ENCODE measurements at regions not wholly inside any gene's neighbourhood (a gene's known extent, or its start where the extent isn't known, plus 50 kb on each side); places are given as distances from the start of the nearest gene placed in this dataset.
A peak's percentile ranks its signal among the peaks of the same experiment; 100 is the strongest.

DNA sequence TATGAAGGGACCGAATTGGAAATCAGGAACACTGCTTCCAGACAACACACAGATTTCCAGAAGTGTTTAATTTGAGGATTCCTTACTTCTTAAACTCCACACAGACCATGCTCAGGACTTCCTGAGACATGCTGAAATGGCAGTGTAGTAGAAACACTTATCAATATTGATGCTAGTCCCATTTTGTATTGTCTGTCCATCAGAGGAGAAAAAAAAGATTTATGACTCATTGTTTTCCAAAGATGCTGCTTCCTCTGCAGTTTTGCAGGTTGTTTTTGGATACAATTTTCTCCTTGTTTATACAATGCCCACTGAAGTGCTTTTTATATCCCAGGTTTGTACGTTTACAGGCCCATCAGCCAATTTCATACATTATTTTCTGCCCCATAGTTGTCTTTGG, 68.3 kb upstream of the TANC2 start:
- DNase-seq (no peak), ATAC-seq (no peak)
- Mint-ChIP-seq H3K36me3 (ENCODE audit: low read depth) (no peaks in the 10 kb centered on the region), H3K4me1 (peaks cover 5% of the 10 kb centered on the region), H3K27me3 (peaks cover 2% of the 10 kb centered on the region), H3K9me3 (ENCODE audit: low read depth) (no peaks in the 10 kb centered on the region), H3K27ac (no peak overlapping the region), H3K4me3 (no peak overlapping the region)
- ChIA-PET POLR2A (no interaction called here), CTCF (interaction anchor here (0.6 kb wide), 1 partner anchor 508 kb away, joined by 4 read pairs; no protein-coding TSS in a partner anchor)
- intact Hi-C loops (cut with DNase I, micrococcal nuclease): no loop called here

DNA sequence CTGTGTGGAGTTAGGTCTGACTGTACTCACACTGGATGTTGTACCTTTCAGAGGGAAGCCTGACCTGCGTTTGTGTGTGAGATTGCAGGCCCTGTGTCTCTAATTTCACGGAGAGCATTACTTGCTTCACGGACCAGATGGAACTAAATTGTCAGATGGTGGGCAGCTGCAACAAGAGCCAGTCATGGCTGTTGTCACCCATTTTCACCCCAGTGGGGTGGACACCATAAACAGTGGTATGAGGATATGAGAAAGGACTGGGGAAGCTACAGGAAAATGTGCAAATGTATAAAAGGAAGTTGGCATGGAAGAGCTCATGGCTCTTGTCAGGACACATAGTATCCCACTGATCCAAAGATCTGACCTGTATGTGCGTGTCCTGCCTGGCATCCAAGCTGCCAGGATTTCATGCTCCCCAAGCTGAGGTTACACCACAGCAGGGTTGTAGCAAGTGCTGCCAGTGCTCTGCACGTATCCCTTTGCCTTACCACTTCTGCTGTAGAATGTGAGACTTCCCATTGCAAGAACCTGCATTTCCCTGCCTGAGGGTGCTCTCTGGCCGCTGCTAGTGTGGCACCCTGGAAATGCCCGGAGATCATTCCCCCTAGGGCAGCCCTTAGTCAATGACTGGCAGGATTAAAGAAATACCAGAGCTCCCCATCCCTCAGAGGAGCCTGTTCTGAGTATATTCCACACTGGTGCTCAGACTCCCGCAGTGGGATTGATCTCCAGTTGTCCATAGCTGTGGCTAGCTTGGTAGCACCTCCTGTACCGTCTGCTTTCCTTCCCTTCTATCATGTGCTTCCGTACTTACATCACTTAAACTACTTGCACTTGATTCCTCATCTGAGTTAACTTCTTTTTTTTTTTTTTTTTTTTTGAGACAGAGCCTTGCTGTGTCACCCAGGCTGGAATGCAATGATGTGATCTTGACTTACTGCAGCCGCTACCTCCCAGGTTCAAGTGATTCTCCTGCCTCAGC, 70.4 kb upstream of the TANC2 start:
- Mint-ChIP-seq H3K27ac (no peak overlapping the region), H3K9me3 (ENCODE audit: low read depth) (no peaks in the 10 kb centered on the region), H3K4me3 (no peak overlapping the region), H3K36me3 (ENCODE audit: low read depth) (no peaks in the 10 kb centered on the region), H3K27me3 (peaks cover 2% of the 10 kb centered on the region), H3K4me1 (peaks cover 9% of the 10 kb centered on the region)
- POLR2A ChIA-PET: no interaction called here
- intact Hi-C loops (cut with DNase I, micrococcal nuclease): no loop called here
- no peak for DNase-seq
- ATAC-seq: no peak
- CTCF ChIA-PET: interaction anchor here (0.5 kb wide), 1 partner anchor 222 kb away, joined by 3 read pairs; no protein-coding TSS in a partner anchor

DNA sequence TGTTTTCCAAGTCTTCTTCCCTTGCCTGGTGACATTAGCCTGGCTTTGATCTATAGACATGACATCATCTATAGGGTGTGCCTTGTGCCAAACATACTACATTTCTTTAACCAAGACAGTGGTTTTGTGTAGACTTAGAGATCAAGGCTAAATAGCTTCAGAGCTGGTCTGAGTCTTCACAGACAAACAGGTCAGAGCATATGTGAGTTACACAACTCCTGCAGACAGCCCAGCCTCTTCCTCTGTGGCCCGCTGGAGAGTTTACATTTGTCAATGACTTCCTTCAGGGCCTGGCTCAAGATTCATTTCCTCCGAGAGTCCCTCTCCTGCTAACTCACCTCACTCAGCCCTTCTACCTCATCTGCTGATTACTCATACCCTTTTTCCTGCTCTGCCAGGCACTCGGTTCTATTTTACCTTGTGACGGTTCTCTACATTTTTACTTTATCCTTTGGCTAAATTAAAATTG, 73.1 kb upstream of the TANC2 start:
- peaks cover 6% of the 10 kb centered on the region for H3K27me3 Mint-ChIP-seq
- H3K4me3 Mint-ChIP-seq: no peak overlapping the region
- DNase-seq: peak; percentile 45
- peaks cover 9% of the 10 kb centered on the region for H3K4me1 Mint-ChIP-seq
- POLR2A ChIA-PET: no interaction called here
- no peaks in the 10 kb centered on the region for H3K36me3 Mint-ChIP-seq (ENCODE audit: low read depth)
- ATAC-seq: peak; percentile 97
- no peak overlapping the region for H3K27ac Mint-ChIP-seq
- H3K9me3 Mint-ChIP-seq (ENCODE audit: low read depth): no peaks in the 10 kb centered on the region
- intact Hi-C loops (cut with DNase I, micrococcal nuclease): no loop called here
- CTCF ChIA-PET: no interaction called here

DNA sequence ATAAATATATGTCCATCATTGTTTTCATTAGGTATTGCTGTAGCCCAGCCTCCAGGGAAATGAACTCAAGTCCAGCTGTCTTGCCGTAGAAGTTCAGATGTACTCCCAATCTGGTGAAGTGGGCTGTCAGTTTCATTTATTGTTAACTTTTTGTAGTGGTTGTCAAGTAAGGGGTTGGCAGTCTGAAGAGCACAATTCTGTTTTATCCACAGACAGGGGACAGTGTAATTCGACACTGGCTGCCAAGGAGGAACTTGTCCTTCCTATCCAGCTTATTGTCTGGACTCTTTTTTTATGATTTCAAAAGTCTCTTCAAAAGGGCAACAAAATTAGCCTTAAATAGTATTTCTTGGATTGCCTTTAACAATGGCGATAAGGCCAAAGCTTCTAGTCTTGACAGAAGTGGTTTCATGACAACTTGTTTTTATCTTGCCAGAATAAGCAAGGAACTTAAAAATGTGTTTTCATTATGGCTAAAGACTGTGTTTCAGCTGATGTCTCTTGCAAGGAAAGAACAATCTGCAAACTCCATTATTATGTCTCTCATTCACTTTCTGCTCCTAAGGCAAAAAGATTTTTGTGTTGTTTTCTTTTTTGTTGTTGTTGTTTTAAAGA, 73.9 kb upstream of the TANC2 start:
- Mint-ChIP-seq H3K27ac (no peak overlapping the region), H3K4me3 (no peak overlapping the region), H3K27me3 (peaks cover 10% of the 10 kb centered on the region), H3K36me3 (ENCODE audit: low read depth) (no peaks in the 10 kb centered on the region), H3K9me3 (ENCODE audit: low read depth) (no peaks in the 10 kb centered on the region), H3K4me1 (peaks cover 9% of the 10 kb centered on the region)
- intact Hi-C loops (cut with DNase I, micrococcal nuclease): no loop called here
- ATAC-seq (no peak), DNase-seq (no peak)
- CTCF ChIA-PET: interaction anchor here (1.2 kb wide), 1 partner anchor 25 kb away, joined by 3 read pairs; no protein-coding TSS in a partner anchor
- POLR2A ChIA-PET: no interaction called here

DNA sequence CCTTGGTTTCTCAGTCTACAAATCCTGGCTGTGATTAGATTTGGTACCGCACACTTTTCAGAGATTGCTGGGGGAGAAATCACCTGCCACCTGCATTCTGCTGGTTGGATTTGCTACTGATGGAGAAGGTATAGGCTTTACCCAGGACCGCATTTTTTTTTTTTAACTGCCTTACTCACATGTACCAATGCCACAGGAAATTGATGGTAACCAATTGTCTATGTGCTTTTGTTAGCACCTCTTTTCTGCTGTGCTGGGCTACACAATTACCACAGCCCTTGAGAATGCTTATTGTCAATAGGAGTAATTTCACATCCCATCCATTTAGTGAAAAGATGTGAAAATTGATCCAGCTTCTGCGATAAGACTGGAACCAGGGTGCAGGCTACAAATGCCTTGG, 74.4 kb upstream of the TANC2 start:
- peaks cover 12% of the 10 kb centered on the region for H3K27me3 Mint-ChIP-seq
- POLR2A ChIA-PET: no interaction called here
- H3K4me1 Mint-ChIP-seq: peaks cover 9% of the 10 kb centered on the region
- DNase-seq (no peak), ATAC-seq (no peak)
- intact Hi-C loops (cut with DNase I, micrococcal nuclease): no loop called here
- no peaks in the 10 kb centered on the region for H3K36me3 Mint-ChIP-seq (ENCODE audit: low read depth)
- CTCF ChIA-PET: interaction anchor here (1.2 kb wide), 1 partner anchor 24 kb away, joined by 3 read pairs; no protein-coding TSS in a partner anchor
- no peak overlapping the region for H3K4me3 Mint-ChIP-seq
- no peaks in the 10 kb centered on the region for H3K9me3 Mint-ChIP-seq (ENCODE audit: low read depth)
- no peak overlapping the region for H3K27ac Mint-ChIP-seq

DNA sequence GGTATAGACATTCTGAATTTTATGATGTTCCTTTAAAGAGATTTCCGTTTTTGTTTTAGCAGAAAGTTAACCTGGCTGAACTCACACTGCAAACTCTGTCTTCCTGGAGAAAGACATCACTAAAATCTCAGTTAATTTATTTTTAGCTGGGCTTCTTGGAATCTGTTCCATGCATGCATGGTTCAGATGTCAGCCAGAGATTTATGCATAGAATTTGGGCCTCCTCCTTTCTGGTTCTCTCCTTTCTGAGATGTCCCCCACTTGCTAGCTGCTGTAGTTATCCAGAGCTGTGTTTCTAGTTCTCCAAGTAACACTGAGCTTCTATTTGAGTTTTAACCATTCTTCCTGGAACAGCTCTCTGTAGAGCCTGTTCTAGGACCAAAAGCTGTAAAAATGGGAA, 77.3 kb upstream of the TANC2 start:
- peaks cover 9% of the 10 kb centered on the region for H3K4me1 Mint-ChIP-seq

DNA sequence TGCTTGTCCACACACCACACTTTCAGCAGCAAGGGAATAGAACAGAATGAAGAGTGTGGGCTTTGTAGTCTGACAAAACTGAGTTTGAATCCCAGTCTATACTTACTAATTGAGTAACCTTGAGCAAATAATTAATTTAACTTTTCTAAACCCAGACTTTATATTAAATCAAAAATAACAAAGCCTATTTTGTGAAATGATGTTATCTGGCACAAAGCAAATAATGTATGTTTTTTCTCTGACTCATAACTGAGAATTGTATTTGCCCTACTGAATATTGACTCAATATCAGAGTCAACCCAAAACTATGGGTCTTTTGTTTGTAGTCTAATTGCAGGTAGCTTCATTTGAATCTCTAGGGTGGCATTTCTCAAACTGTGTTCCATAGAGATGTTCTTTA, 77.9 kb upstream of the TANC2 start:
- DNase-seq (no peak), ATAC-seq (no peak)
- Mint-ChIP-seq H3K27ac (no peak overlapping the region), H3K36me3 (ENCODE audit: low read depth) (no peaks in the 10 kb centered on the region), H3K4me3 (no peak overlapping the region), H3K27me3 (peaks cover 20% of the 10 kb centered on the region), H3K4me1 (peaks cover 8% of the 10 kb centered on the region), H3K9me3 (ENCODE audit: low read depth) (no peaks in the 10 kb centered on the region)
- CTCF ChIA-PET: interaction anchor here (1.0 to 1.2 kb wide), 2 partner anchors 9 to 11 kb away, joined by 3 to 4 read pairs; no protein-coding TSS in a partner anchor
- POLR2A ChIA-PET: interaction anchor here (0.6 kb wide), 1 partner anchor 20 kb away, joined by 12 read pairs; no protein-coding TSS in a partner anchor
- intact Hi-C loops (cut with DNase I, micrococcal nuclease): no loop called here

More for the DNA sequence above, 77.3 kb upstream of the TANC2 start:
- Mint-ChIP-seq H3K27me3 (peaks cover 18% of the 10 kb centered on the region), H3K36me3 (ENCODE audit: low read depth) (no peaks in the 10 kb centered on the region), H3K4me3 (no peak overlapping the region), H3K9me3 (ENCODE audit: low read depth) (no peaks in the 10 kb centered on the region), H3K27ac (no peak overlapping the region)
- ATAC-seq (no peak), DNase-seq (no peak)
- intact Hi-C loops (cut with DNase I, micrococcal nuclease): no loop called here
- POLR2A ChIA-PET: no interaction called here
- CTCF ChIA-PET: interaction anchor here (1.0 to 1.2 kb wide), 2 partner anchors 9 to 12 kb away, joined by 3 to 4 read pairs; no protein-coding TSS in a partner anchor

DNA sequence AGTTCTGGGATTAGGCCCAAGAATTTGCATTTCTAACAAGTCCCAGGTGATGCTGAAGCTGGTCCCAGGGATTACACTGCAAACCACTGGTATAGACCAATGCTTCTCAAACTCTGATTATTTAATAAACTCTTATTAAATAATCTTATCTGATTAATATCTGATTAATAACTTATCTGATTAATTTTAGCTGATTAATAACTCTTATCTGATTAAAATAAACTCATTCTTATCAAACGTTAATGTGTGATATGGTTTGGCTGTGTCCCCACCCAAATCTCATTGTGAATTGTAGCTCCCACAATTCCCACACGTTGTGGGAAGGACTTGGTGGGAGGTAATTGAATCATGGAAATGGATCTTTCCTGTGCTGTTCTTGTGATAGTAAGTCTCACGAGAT, 78.6 kb upstream of the TANC2 start:
- CTCF ChIA-PET: no interaction called here
- no peaks in the 10 kb centered on the region for H3K36me3 Mint-ChIP-seq (ENCODE audit: low read depth)
- peaks cover 22% of the 10 kb centered on the region for H3K27me3 Mint-ChIP-seq
- H3K9me3 Mint-ChIP-seq (ENCODE audit: low read depth): no peaks in the 10 kb centered on the region
- no peak for DNase-seq
- POLR2A ChIA-PET: interaction anchor here (0.6 kb wide), 1 partner anchor 21 kb away, joined by 12 read pairs; no protein-coding TSS in a partner anchor
- ATAC-seq: no peak
- intact Hi-C loops (cut with DNase I, micrococcal nuclease): no loop called here
- H3K4me1 Mint-ChIP-seq: peaks cover 5% of the 10 kb centered on the region
- no peak overlapping the region for H3K4me3 Mint-ChIP-seq
- H3K27ac Mint-ChIP-seq: no peak overlapping the region

DNA sequence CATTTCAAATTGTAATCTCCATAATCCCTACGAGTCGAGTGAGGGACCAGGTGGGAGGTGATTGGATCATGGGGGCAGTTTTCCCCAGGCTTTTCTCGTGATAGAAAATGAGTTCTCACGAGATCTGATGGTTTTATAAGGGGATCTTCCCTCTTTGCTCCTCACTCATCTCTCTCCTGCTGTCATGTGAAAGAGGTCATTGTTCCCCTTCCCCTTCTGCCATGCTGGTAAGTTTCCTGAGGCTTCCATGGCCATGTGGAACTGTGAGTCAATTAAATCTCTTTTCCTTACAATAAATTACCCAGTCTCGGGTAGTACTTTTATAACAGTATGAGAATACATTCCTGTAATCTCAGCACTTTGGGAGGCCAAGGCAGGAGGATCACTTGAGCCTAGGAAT, 76.7 kb upstream of the MARCHF10 start:
- peaks cover 5% of the 10 kb centered on the region for H3K4me1 Mint-ChIP-seq
- peaks cover 24% of the 10 kb centered on the region for H3K27me3 Mint-ChIP-seq
- no peak overlapping the region for H3K27ac Mint-ChIP-seq
- no peaks in the 10 kb centered on the region for H3K36me3 Mint-ChIP-seq (ENCODE audit: low read depth)
- ChIA-PET CTCF (no interaction called here), POLR2A (no interaction called here)
- H3K4me3 Mint-ChIP-seq: no peak overlapping the region
- H3K9me3 Mint-ChIP-seq (ENCODE audit: low read depth): no peaks in the 10 kb centered on the region
- DNase-seq: no peak
- ATAC-seq: no peak
- intact Hi-C loops (cut with DNase I, micrococcal nuclease): no loop called here

DNA sequence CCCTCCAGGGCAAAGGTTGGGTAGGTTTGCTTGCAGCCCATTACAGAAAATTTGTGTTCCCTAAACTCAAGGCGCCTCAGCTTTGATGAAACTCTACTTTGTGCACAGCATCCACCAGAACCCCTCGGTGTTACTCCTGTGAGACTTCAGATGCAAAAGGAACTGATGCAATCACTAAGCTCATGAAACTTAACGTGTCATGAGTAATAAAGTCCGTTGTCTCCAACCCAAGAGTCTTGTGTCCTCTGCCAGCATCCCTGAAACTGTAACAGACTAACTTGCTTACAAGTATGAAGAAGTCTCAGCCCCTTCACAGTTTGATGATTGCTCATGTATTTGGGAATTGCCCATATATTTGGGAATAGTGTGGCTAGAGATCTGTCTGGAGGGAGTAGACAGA, 74.8 kb upstream of the MARCHF10 start:
- peak; percentile 15 for DNase-seq
- ChIA-PET CTCF (no interaction called here), POLR2A (no interaction called here)
- peaks cover 5% of the 10 kb centered on the region for H3K4me1 Mint-ChIP-seq
- no peaks in the 10 kb centered on the region for H3K36me3 Mint-ChIP-seq (ENCODE audit: low read depth)
- intact Hi-C loops (cut with DNase I, micrococcal nuclease): no loop called here
- H3K27me3 Mint-ChIP-seq: peaks cover 21% of the 10 kb centered on the region
- H3K27ac Mint-ChIP-seq: no peak overlapping the region
- peak; percentile 82 for ATAC-seq
- no peak overlapping the region for H3K4me3 Mint-ChIP-seq
- no peaks in the 10 kb centered on the region for H3K9me3 Mint-ChIP-seq (ENCODE audit: low read depth)

DNA sequence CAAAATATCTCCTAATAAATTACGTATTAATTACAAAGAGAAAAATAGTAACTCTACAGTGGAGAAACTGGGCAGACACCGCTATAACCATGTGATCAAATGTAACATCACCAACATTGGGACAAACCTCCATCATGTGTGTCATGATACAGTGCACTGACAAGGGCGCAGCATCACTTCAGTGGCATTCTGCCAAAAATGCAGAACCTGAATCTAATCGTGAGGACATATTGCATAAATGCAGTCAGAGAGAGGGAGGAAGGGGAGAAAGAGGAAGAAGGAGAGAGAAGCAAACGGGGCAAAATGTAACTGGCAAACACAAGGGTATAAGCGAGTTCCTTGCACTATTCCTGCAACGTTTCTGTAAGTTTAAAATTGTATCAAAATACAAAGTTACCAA, 74.2 kb upstream of the MARCHF10 start:
- Mint-ChIP-seq H3K9me3 (ENCODE audit: low read depth) (no peaks in the 10 kb centered on the region), H3K36me3 (ENCODE audit: low read depth) (no peaks in the 10 kb centered on the region), H3K4me3 (no peak overlapping the region), H3K27ac (no peak overlapping the region), H3K4me1 (peaks cover 5% of the 10 kb centered on the region), H3K27me3 (peaks cover 18% of the 10 kb centered on the region)
- intact Hi-C loops (cut with DNase I, micrococcal nuclease): no loop called here
- ATAC-seq (no peak), DNase-seq (peak; percentile 19)
- ChIA-PET POLR2A (no interaction called here), CTCF (no interaction called here)

DNA sequence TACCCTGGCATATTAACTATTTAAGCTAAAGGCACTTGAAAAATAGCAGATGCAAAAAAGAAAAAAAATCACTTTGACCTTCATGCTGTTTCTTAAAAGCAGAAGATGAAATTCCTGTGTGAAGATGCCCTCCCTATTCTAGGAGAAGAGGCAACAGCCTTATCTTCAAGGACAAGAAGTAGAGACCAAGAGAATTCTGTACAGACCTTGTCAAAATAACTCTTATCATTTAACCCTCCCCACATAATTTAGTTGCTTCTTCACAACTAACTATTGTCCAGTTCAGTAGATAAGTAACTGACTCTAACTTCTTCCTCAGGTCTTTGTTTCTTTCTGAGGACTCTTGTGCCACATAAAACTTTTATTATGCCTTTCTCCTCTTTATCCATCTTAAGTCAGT, 72.0 kb upstream of the MARCHF10 start:
- H3K4me1 Mint-ChIP-seq: peaks cover 5% of the 10 kb centered on the region
- ChIA-PET POLR2A (no interaction called here), CTCF (no interaction called here)
- H3K4me3 Mint-ChIP-seq: no peak overlapping the region
- no peaks in the 10 kb centered on the region for H3K9me3 Mint-ChIP-seq (ENCODE audit: low read depth)
- DNase-seq (no peak), ATAC-seq (no peak)
- H3K27me3 Mint-ChIP-seq: peaks cover 21% of the 10 kb centered on the region
- intact Hi-C loops (cut with DNase I, micrococcal nuclease): no loop called here
- no peaks in the 10 kb centered on the region for H3K36me3 Mint-ChIP-seq (ENCODE audit: low read depth)
- no peak overlapping the region for H3K27ac Mint-ChIP-seq

Data from activated CD4-positive, alpha-beta T cell treated with anti-CD3 and anti-CD28 coated beads for 36 hours (primary cell).